ENCODE measurements at regions not wholly inside any gene's neighbourhood (a gene's known extent, or its start where the extent isn't known, plus 50 kb on each side); places are given as distances from the start of the nearest gene placed in this dataset.
A peak's percentile ranks its signal among the peaks of the same experiment; 100 is the strongest.

DNA sequence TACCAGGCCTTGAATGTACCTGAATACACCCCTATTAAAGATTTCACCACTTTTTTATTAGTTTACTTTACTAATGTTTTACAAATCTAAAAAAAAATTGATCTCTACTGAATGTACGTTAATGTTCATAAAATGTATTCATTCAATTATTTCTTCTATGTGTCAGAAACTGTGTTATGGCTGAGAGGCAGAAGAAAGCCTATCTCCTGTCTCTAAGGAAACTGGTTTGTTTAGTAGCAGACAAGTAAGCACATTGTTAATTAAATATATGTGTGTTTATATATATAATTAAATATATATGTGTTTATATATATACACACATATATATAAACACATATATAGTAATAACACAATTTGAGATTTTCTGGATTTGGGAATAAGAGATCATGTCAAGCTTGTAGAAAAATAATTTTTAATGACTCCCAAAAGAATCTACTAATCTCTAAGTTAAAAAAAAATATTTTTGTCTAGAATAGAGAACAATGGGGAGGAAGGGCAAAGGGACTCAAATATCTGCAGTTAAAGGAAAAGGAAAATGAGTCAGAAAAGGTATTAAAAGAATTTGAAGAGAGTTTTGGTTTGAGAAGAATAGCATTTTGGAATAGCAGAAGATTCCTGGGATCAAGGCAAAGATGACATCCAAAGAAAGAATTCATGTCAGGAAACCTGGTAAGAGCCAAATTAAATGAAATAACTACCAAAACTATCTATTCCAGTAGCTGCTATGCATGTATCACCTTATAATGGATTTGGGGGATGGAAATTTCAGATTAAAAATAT lies 92.1 kb downstream of the CH25H start:
- no peak overlapping the region for H3K4me3 ChIP-seq
- H3K27me3 ChIP-seq: no peaks in the 10 kb centered on the region
- H3K36me3 ChIP-seq: no peaks in the 10 kb centered on the region
- peaks cover 3% of the 10 kb centered on the region; the same call in 1 of the 2 replicates for H3K9me3 ChIP-seq
- no peak for DNase-seq

DNA sequence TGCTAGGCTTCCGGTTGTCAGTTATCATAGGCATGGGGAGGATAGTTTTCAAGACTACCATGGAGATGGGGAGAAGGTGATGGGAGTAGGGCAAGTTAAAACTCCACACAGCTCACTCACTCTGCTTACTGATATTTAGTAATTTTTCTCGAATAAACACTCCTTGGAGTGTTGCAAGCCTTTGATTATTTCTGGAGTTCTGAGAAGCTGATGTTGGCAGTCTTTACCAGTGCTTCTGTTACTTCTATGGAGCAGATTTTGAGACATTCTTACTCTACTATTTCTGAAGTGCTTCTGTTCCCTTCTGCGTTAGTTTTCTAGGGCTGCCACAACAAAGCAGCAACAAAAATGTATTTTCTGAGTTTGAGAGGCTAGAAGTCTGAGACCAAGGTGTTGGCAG lies 104.4 kb downstream of the CH25H start:
- no peak for DNase-seq
- Histone ChIP-seq H3K9me3 (peaks cover 13% of the 10 kb centered on the region), H3K27me3 (no peaks in the 10 kb centered on the region), H3K4me3 (no peak overlapping the region), H3K36me3 (no peaks in the 10 kb centered on the region)

- DNase-seq: no peak
- Histone ChIP-seq H3K36me3 (no peaks in the 10 kb centered on the region), H3K4me3 (no peak overlapping the region), H3K9me3 (peaks cover 10% of the 10 kb centered on the region), H3K27me3 (no peaks in the 10 kb centered on the region)
These were observed 105.2 kb downstream of the CH25H start for GRCh38 chr10:89101943-89102342.

GRCh38 chr10:89100680-89101079 lies 106.4 kb downstream of the CH25H start:
- no peak for DNase-seq

DNA sequence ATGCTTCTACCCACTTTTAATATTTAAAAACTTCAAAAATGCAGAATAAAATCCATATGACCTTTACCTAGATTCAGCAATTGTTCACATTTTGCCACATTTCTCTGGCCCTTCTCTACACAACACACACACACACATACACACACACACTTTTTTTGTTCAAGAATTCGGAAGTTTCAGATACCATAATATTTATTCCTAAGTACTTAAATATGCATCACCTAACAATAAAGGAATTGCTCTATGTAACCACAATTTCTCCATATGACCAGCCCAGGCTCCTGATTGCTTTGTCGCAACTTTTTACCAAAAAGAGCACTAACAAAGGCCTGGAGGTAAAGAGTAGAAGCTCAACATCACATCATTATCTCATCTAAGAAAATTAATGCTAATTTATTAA lies 106.6 kb downstream of the FAS start:
- Histone ChIP-seq H3K27me3 (no peaks in the 10 kb centered on the region), H3K9me3 (no peaks in the 10 kb centered on the region), H3K4me3 (no peak overlapping the region), H3K36me3 (no peaks in the 10 kb centered on the region)
- DNase-seq: no peak

More at GRCh38 chr10:89100680-89101079, 106.4 kb downstream of the CH25H start:
- Histone ChIP-seq H3K27me3 (no peaks in the 10 kb centered on the region), H3K9me3 (no peaks in the 10 kb centered on the region), H3K4me3 (peak overlapping the region; percentile 23), H3K36me3 (no peaks in the 10 kb centered on the region)

- no peak overlapping the region for H3K4me3 ChIP-seq
- DNase-seq: no peak
- H3K36me3 ChIP-seq: no peaks in the 10 kb centered on the region
- H3K9me3 ChIP-seq: no peaks in the 10 kb centered on the region
- H3K27me3 ChIP-seq: no peaks in the 10 kb centered on the region
These were observed 105.2 kb downstream of the FAS start for GRCh38 chr10:89095701-89096391.

- Histone ChIP-seq H3K36me3 (no peaks in the 10 kb centered on the region), H3K27me3 (no peaks in the 10 kb centered on the region), H3K9me3 (no peaks in the 10 kb centered on the region), H3K4me3 (no peak overlapping the region)
- DNase-seq: no peak
These were observed 103.1 kb downstream of the FAS start for GRCh38 chr10:89093728-89094127.

GRCh38 chr10:89092981-89093380 lies 102.4 kb downstream of the FAS start:
- no peak for DNase-seq
- H3K4me3 ChIP-seq: no peak overlapping the region
- no peaks in the 10 kb centered on the region for H3K9me3 ChIP-seq
- H3K27me3 ChIP-seq: no peaks in the 10 kb centered on the region
- no peaks in the 10 kb centered on the region for H3K36me3 ChIP-seq

- no peaks in the 10 kb centered on the region for H3K9me3 ChIP-seq
- DNase-seq: no peak
- no peak overlapping the region for H3K4me3 ChIP-seq
- no peaks in the 10 kb centered on the region for H3K36me3 ChIP-seq
- H3K27me3 ChIP-seq: no peaks in the 10 kb centered on the region
These were observed 101.8 kb downstream of the FAS start for GRCh38 chr10:89092439-89092838.

DNA sequence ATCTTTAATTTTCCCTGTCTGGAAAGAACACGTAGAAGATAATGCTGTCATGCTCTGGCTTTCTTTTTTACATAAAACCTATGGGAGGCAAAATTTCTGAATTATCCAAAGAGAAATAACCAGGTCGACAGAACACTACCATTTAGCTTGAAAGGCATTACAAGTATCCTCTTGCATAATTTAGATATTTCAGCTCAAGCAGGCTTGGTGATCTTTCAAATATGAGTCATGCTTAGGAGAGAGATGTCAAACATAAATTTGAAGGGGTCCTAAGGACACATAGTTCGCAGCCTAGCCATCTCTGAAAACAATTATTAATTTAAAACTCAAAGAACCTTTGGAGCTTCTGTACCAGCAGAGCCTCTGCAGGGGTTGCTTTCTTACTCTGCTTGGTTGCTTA lies 100.9 kb downstream of the FAS start:
- Histone ChIP-seq H3K9me3 (no peaks in the 10 kb centered on the region), H3K4me3 (no peak overlapping the region), H3K36me3 (no peaks in the 10 kb centered on the region), H3K27me3 (no peaks in the 10 kb centered on the region)
- no peak for DNase-seq

DNA sequence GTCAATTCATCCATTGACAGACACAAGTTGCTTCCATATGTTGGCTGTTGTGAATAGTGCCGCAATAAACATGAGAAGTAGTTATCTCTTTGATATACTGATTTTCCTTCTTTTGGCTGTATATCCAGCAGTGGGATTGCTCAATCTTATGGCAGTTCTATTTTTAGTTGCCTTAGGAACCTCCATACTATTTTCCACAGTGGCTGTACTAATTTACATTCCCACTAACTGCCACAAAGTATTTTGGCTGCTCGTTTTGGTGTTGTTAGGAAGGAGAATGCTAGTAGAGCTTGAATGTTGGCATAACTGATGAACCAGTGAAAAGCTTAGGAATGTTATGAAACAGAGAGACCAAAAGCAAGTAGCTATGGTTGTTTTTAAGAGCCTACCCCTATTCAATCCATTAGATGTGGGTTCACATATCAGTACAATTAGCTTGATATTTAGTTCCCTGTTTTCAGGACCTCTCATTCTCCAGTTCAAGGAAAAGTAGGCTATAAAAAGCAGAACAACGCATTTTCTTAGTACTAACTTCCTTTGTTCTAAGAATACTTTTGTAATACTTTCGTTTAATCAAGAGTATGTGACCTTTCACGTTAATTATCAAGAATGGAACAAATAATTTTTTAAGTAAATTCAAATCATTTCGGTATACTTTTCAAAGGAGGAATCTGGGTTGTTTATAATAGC lies 100.3 kb downstream of the FAS start:
- no peaks in the 10 kb centered on the region for H3K27me3 ChIP-seq
- no peaks in the 10 kb centered on the region for H3K9me3 ChIP-seq
- H3K4me3 ChIP-seq: no peak overlapping the region
- DNase-seq: no peak
- H3K36me3 ChIP-seq: no peaks in the 10 kb centered on the region

GRCh38 chr10:89086801-89087521 lies 96.4 kb downstream of the FAS start:
- peak; percentile 90 for DNase-seq
- peak overlapping the region; percentile 23 for H3K4me3 ChIP-seq
- no peaks in the 10 kb centered on the region for H3K9me3 ChIP-seq
- H3K27me3 ChIP-seq: no peaks in the 10 kb centered on the region
- H3K36me3 ChIP-seq: no peaks in the 10 kb centered on the region

DNA sequence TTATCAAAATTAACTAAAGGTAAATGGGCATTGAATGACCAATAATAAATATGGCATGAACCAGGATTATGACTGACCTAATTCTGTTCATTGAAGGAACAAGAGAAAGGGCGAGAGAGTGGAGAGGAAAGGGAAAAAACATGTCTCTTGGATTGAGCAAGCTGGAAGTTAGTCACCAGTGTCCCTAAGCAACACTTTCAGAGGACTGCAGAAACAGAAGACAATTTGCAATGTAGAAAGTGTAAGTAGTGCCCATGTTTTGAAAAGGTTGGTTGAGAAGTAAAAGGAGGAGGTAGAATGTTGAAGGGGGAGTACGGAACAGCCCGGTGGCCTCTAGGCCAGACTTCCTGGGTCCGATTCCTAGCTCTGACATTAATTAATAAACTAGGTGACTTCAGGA lies 94.6 kb downstream of the FAS start:
- Histone ChIP-seq H3K4me3 (no peak overlapping the region), H3K27me3 (no peaks in the 10 kb centered on the region), H3K9me3 (no peaks in the 10 kb centered on the region), H3K36me3 (no peaks in the 10 kb centered on the region)
- no peak for DNase-seq

DNA sequence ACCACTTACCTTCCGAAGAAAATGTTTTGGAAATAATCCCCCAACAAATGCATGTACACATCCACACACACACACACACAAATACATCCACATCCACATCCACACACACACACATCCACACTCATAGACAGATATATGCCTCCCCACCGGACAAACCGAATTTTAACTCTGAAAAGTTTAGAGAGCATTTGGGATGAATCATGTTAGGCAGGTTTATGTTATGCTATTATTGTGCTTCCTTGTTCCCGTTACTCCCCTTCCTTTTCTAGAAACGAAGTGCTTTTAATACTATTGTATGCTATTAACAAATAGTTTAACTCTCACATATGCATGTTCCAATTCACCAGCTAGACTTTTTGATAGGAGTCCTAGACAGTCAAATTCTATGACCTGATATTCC lies 91.5 kb downstream of the FAS start:
- no peaks in the 10 kb centered on the region for H3K27me3 ChIP-seq
- no peak overlapping the region for H3K4me3 ChIP-seq
- no peaks in the 10 kb centered on the region; the same call in 1 of the 2 replicates for H3K9me3 ChIP-seq
- H3K36me3 ChIP-seq: no peaks in the 10 kb centered on the region
- no peak for DNase-seq

DNA sequence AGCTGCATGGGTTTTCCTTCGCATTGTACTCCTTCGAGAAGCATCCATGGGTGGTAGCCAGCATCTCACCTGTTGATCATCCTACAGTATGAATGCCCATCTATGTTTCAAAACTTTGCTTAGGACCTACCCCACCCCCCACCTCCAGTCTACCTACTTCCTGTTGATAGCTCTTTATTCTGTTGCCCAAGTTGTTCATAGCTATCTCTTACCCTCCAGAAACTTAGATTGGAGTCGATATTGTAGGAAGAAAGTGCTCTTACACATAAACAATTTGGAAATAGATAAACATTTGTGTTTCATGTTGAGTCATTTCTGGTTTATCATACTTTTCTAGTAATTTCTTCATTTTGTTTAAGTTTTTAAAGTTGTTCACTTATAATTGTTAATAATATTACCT lies 90.1 kb downstream of the FAS start:
- H3K9me3 ChIP-seq: no peaks in the 10 kb centered on the region; the same call in 1 of the 2 replicates
- no peaks in the 10 kb centered on the region for H3K27me3 ChIP-seq
- no peak overlapping the region for H3K4me3 ChIP-seq
- DNase-seq: no peak
- no peaks in the 10 kb centered on the region for H3K36me3 ChIP-seq

DNA sequence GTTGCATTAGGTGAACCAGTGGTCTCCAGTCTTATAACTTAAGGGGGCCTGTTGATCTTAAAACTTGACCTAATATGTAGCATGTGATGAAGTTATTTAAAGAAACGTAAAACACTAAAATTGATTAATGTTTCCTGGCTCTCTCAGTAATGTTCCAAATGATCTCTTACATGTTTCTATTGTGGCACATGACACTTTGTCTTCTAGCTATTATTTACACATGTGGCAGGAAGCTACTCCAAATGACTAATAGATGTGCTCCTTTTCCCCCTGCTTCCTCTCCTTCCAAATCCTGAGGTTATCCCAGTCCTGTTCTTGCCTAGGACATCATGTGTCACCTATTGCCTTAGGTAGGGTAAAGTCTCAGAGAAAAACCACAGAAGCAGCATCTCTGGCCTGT lies 89.4 kb downstream of the FAS start:
- H3K9me3 ChIP-seq: no peaks in the 10 kb centered on the region; the same call in 1 of the 2 replicates
- H3K36me3 ChIP-seq: no peaks in the 10 kb centered on the region
- H3K27me3 ChIP-seq: no peaks in the 10 kb centered on the region
- no peak overlapping the region for H3K4me3 ChIP-seq
- no peak for DNase-seq
